Mesothelial cell of epicardium (in vitro differentiated cells): ENCODE measurements at regions not wholly inside any gene's neighbourhood (a gene's known extent, or its start where the extent isn't known, plus 50 kb on each side); places are given as distances from the start of the nearest gene placed in this dataset.

Experiments used
- DNase-seq, 2 experiments: peaks; one replicate each; pipeline ENCODE4 v3.0.0; 2021; ENCODE audit warnings: low spot score in 2 of 2; ENCODE audit not compliant: unreplicated experiment in 2 of 2
- H3K27ac Mint-ChIP-seq: 2 replicates; pipeline ENCODE4 v1.8.0; 2021; ENCODE audit warnings: mixed read lengths
- H3K27me3 Mint-ChIP-seq: 2 replicates; pipeline ENCODE4 v1.8.0; 2021; ENCODE audit warnings: low read depth, mixed read lengths
- H3K36me3 Mint-ChIP-seq: 2 replicates; pipeline ENCODE4 v1.8.0; 2021; ENCODE audit warnings: mixed read lengths
- H3K4me1 Mint-ChIP-seq: 2 replicates; pipeline ENCODE4 v1.8.0; 2021; ENCODE audit warnings: mixed read lengths
- H3K4me3 Mint-ChIP-seq: 2 replicates; pipeline ENCODE4 v1.8.0; 2021; ENCODE audit warnings: mild to moderate bottlenecking, moderate library complexity, mixed read lengths
- H3K9me3 Mint-ChIP-seq: 2 replicates; pipeline ENCODE4 v1.8.0; 2021; ENCODE audit warnings: mixed read lengths
- TF ChIP-seq, protein P1 (sequence below): fragments of 200-600 bp; sonication (generic); IDR thresholded peaks from one replicate; pipeline ENCODE4 v1.5.0; 2021; ENCODE audit warnings: antibody characterized with exemption; ENCODE audit not compliant: unreplicated experiment

DNA sequence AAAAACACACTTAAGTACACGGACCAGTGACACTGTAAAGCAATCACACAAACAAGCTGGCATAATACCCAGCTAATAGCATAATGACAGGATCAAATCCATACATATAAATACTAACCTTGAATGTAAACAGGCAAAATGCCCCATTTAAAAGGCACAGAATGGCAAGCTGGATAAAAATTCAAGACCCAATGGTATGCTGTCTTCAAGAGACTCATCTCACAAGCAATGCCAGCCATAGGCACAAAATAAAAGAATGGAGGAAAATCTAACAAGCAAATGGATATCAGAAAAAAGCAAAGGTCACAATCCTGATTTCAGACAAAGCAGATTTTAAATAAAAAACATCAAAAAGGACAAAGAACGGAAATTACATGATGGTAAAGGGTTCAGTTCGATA, 79.1 kb upstream of the PTGFR start:
- DNase-seq, result no peak
- Mint-ChIP-seq H3K9me3 (peaks cover 25% of the 10 kb centered on the region), H3K4me3 (no peak overlapping the region), H3K4me1 (no peaks in the 10 kb centered on the region), H3K27ac (no peak overlapping the region), H3K27me3 (peaks cover 11% of the 10 kb centered on the region), H3K36me3 (peaks cover 1% of the 10 kb centered on the region)
- TF ChIP-seq, protein P1, sequence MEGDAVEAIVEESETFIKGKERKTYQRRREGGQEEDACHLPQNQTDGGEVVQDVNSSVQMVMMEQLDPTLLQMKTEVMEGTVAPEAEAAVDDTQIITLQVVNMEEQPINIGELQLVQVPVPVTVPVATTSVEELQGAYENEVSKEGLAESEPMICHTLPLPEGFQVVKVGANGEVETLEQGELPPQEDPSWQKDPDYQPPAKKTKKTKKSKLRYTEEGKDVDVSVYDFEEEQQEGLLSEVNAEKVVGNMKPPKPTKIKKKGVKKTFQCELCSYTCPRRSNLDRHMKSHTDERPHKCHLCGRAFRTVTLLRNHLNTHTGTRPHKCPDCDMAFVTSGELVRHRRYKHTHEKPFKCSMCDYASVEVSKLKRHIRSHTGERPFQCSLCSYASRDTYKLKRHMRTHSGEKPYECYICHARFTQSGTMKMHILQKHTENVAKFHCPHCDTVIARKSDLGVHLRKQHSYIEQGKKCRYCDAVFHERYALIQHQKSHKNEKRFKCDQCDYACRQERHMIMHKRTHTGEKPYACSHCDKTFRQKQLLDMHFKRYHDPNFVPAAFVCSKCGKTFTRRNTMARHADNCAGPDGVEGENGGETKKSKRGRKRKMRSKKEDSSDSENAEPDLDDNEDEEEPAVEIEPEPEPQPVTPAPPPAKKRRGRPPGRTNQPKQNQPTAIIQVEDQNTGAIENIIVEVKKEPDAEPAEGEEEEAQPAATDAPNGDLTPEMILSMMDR, result no peak

DNA sequence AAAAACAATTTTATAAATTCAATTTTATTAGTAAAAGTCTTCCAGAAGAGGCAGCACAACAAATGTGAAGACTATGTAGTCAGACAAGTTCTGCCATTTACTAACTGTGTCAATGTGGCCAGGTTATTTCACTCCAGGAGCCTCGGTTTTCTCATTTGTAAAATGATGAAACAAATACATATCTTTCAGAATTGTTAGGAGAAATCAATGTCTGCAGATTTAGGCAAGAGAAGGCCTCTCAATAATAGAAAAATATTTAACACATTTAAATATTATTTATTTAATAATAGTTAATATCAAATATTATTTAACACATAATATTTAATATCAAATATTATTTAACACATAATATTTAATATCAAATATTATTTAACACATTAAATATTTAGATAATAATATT, 75.6 kb upstream of the PTGFR start:
- peaks cover 25% of the 10 kb centered on the region for H3K9me3 Mint-ChIP-seq
- H3K27ac Mint-ChIP-seq, result no peak overlapping the region
- no peaks in the 10 kb centered on the region for H3K4me1 Mint-ChIP-seq
- TF ChIP-seq, protein P1, result no peak
- peaks cover 11% of the 10 kb centered on the region for H3K27me3 Mint-ChIP-seq
- H3K36me3 Mint-ChIP-seq, result peaks cover 1% of the 10 kb centered on the region
- no peak overlapping the region for H3K4me3 Mint-ChIP-seq
- DNase-seq, result no peak

DNA sequence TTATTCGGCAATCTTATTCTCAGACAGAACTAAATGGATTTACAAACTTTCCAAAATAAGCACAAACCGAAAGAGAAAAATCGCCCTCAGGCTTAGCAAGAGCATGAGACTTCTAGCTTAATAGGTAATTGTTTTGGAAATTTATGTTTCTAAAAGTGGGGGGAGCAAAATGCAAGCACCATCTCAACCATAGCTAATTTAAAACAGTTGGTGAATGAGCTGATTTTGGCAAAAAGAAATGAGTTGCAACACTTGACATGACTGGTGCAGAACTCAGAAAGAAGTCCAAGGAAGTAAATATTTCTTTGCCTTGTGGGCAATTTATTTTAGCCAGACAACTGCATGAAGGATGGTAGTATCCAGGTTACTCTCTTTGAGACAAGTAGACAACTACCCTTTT, 71.5 kb upstream of the PTGFR start:
- DNase-seq, result no peak
- Mint-ChIP-seq H3K27me3 (peaks cover 16% of the 10 kb centered on the region), H3K9me3 (no peaks in the 10 kb centered on the region), H3K4me3 (no peak overlapping the region), H3K36me3 (no peaks in the 10 kb centered on the region), H3K27ac (no peak overlapping the region), H3K4me1 (no peaks in the 10 kb centered on the region)
- TF ChIP-seq, protein P1, result no peak

DNA sequence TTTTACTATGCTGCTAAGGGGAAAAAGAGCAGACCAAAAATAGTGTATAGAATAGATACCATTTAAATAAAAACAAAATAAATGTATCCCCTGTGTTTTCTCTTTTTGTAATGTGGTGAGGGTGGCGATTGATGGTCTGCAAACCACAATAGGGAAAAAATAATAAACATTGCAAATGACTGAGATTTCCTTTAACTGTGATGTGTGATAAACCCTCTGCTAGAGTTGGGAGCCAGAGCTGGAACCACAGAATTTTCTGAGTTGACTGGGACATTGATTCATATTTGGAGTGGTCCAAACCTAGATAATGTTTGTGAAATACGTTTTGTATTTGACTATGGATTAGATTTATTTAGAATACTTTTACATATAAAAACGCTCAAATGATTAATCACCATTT, 70.6 kb upstream of the PTGFR start:
- H3K27me3 Mint-ChIP-seq, result peaks cover 16% of the 10 kb centered on the region
- TF ChIP-seq, protein P1, result no peak
- H3K4me1 Mint-ChIP-seq, result no peaks in the 10 kb centered on the region
- H3K36me3 Mint-ChIP-seq, result no peaks in the 10 kb centered on the region
- no peak for DNase-seq
- no peak overlapping the region for H3K27ac Mint-ChIP-seq
- no peak overlapping the region for H3K4me3 Mint-ChIP-seq
- H3K9me3 Mint-ChIP-seq, result no peaks in the 10 kb centered on the region

DNA sequence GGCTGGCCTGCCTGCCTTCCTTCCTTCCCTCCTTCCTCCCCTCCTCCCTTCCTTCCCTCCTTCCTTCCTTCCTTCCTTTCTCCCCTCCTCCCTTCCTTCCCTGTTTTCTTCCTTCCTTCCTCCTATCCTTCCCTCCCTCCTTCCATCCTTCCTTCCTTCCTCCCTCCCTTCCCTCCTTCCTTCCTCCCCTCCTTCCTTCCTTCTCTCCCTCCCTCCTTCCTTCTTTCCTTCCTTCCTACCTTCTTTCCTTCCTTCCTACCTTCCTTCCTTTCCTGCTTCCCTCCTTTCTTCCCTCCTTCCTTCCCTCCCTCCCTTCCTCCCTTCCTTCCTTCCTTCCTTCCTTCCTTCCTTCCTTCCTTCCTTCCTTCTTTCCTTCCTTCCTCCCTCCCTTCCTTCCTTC, 70.1 kb upstream of the PTGFR start:
- TF ChIP-seq, protein P1, result no peak
- no peak overlapping the region for H3K27ac Mint-ChIP-seq
- no peak overlapping the region for H3K4me3 Mint-ChIP-seq
- no peaks in the 10 kb centered on the region for H3K36me3 Mint-ChIP-seq
- H3K27me3 Mint-ChIP-seq, result peaks cover 16% of the 10 kb centered on the region
- no peaks in the 10 kb centered on the region for H3K4me1 Mint-ChIP-seq
- no peaks in the 10 kb centered on the region for H3K9me3 Mint-ChIP-seq
- no peak for DNase-seq

DNA sequence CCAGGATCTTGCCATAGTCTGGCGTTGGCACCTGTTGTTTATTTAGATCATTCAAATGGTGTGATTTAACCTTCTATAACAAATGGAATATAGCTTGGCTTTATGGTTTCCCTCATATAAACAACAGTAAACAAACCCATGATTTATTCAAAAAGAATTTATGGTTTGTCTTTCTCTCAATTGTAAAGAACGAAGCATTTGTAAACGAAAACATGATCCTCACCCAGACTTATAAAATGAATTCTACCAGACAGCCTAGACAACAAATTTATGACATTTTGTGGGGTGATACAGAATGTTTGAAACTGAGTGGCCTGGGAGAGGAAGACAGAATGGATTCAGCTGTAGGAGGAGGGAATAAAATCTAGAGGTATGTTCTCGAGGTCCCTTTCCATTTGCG, 66.1 kb upstream of the PTGFR start:
- no peak overlapping the region for H3K4me3 Mint-ChIP-seq
- TF ChIP-seq, protein P1, result no peak
- H3K9me3 Mint-ChIP-seq, result no peaks in the 10 kb centered on the region
- H3K36me3 Mint-ChIP-seq, result no peaks in the 10 kb centered on the region
- no peak for DNase-seq
- peaks cover 18% of the 10 kb centered on the region for H3K27me3 Mint-ChIP-seq
- no peak overlapping the region for H3K27ac Mint-ChIP-seq
- H3K4me1 Mint-ChIP-seq, result peaks cover 3% of the 10 kb centered on the region
